PFSK-1 (cell line): ENCODE measurements at regions not wholly inside any gene's neighbourhood (a gene's known extent, or its start where the extent isn't known, plus 50 kb on each side); places are given as distances from the start of the nearest gene placed in this dataset.

Source experiments
- FOXP2 ChIP-seq: optimal IDR thresholded peaks from 2 replicates; pipeline ENCODE3; 2011; ENCODE audit warnings: borderline replicate concordance, control low read depth, inconsistent platforms; ENCODE audit not compliant: insufficient read depth; ENCODE audit errors: extremely low read length, extremely low read depth
- POLR2AphosphoS5 ChIP-seq: IDR thresholded peaks from 2 replicates; pipeline ENCODE4 v1.6.1; 2012; ENCODE audit warnings: low read depth, mild to moderate bottlenecking, control low read depth, low read length, moderate library complexity
- SIN3A ChIP-seq: IDR thresholded peaks from 2 replicates; pipeline ENCODE4 v1.6.1; 2012; ENCODE audit warnings: mild to moderate bottlenecking, low read length, moderate library complexity, borderline replicate concordance; ENCODE audit not compliant: insufficient read depth
- TAF1 ChIP-seq: IDR thresholded peaks from 2 replicates; pipeline ENCODE4 v1.6.1; 2012; ENCODE audit warnings: low read length, control low read depth, borderline replicate concordance; ENCODE audit not compliant: insufficient read depth
- TF ChIP-seq, protein P1 (sequence below), 2 experiments: IDR thresholded peaks; 2 replicates each; pipeline versions ENCODE4 v1.6.1 to v1.8.0; 2011 to 2012; ENCODE audit warnings: low read depth in 2 of 2, low read length in 2 of 2, control low read depth in 1 of 2, inconsistent platforms in 1 of 2, mild to moderate bottlenecking in 1 of 2, moderate library complexity in 1 of 2; ENCODE audit not compliant: insufficient read depth in 1 of 2

DNA sequence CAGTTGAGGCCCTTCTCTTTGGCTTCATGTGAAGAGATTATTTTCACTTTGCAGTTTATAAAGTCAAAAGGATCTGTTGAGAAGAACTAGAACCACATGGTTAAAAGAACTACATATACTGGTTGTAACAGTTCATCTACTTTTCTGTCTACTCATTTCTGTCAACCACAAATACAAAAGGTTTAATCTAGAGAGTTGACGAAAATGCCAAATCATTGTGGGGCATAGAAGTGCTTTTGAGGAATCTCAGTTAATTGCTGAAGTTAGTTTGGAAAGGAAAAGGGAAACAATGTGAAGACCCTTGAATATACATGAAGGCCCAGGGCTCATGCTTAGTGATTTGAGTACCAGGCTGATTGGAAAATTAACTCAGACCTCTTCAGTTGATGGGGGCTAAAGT lies 415.7 kb upstream of the ZP4 start:
- TF ChIP-seq TAF1, result no peak
- TF ChIP-seq FOXP2, result no peak
- TF ChIP-seq SIN3A, result no peak
- TF ChIP-seq, protein P1, sequence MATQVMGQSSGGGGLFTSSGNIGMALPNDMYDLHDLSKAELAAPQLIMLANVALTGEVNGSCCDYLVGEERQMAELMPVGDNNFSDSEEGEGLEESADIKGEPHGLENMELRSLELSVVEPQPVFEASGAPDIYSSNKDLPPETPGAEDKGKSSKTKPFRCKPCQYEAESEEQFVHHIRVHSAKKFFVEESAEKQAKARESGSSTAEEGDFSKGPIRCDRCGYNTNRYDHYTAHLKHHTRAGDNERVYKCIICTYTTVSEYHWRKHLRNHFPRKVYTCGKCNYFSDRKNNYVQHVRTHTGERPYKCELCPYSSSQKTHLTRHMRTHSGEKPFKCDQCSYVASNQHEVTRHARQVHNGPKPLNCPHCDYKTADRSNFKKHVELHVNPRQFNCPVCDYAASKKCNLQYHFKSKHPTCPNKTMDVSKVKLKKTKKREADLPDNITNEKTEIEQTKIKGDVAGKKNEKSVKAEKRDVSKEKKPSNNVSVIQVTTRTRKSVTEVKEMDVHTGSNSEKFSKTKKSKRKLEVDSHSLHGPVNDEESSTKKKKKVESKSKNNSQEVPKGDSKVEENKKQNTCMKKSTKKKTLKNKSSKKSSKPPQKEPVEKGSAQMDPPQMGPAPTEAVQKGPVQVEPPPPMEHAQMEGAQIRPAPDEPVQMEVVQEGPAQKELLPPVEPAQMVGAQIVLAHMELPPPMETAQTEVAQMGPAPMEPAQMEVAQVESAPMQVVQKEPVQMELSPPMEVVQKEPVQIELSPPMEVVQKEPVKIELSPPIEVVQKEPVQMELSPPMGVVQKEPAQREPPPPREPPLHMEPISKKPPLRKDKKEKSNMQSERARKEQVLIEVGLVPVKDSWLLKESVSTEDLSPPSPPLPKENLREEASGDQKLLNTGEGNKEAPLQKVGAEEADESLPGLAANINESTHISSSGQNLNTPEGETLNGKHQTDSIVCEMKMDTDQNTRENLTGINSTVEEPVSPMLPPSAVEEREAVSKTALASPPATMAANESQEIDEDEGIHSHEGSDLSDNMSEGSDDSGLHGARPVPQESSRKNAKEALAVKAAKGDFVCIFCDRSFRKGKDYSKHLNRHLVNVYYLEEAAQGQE (IDR thresholded peaks at IDR 0.05; ENCODE audit: insufficient read depth in 1 of 2, low read depth in 2 of 2, low read length in 2 of 2), result no peak
- TF ChIP-seq POLR2AphosphoS5, result no peak

GRCh38 chr1:238302646-238303045 lies 411.9 kb upstream of the ZP4 start:
- TF ChIP-seq SIN3A (no peak), POLR2AphosphoS5 (no peak)
- TF ChIP-seq, protein P1 (IDR thresholded peaks at IDR 0.05; ENCODE audit: insufficient read depth in 1 of 2, low read depth in 2 of 2, low read length in 2 of 2), result no peak

DNA sequence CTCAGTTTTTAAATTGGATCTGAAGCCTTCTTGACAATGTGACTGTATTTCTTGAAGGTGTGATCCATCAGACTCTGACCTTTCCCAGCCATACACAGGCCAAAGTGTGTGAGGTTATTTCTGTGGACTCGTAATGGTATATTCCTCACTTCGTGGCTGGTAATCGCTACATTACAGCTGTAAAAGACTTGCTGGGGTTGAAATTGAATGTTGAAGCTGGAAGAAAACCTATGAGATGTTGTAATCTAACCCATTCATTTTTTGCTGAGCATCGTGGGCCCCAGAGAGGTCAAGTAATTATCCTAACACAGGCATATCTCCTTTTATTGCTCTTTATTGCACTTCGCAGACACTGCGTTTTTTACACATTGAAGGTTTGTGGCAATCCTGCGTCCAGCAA lies 405.6 kb upstream of the ZP4 start:
- TF ChIP-seq TAF1 (no peak), SIN3A (no peak), POLR2AphosphoS5 (no peak), FOXP2 (no peak)
- TF ChIP-seq, protein P1 (IDR thresholded peaks at IDR 0.05; ENCODE audit: insufficient read depth in 1 of 2, low read depth in 2 of 2, low read length in 2 of 2), result no peak

GRCh38 chr1:238293075-238293474 lies 402.4 kb upstream of the ZP4 start:
- TF ChIP-seq TAF1 (no peak), POLR2AphosphoS5 (no peak), SIN3A (no peak), FOXP2 (no peak)
- TF ChIP-seq, protein P1 (IDR thresholded peaks at IDR 0.05; ENCODE audit: insufficient read depth in 1 of 2, low read depth in 2 of 2, low read length in 2 of 2), result no peak

GRCh38 chr1:238281418-238281817 lies 390.7 kb upstream of the ZP4 start:
- no peak for TF ChIP-seq POLR2AphosphoS5
- TF ChIP-seq, protein P1 (IDR thresholded peaks at IDR 0.05; ENCODE audit: insufficient read depth in 1 of 2, low read depth in 2 of 2, low read length in 2 of 2), result no peak
- TF ChIP-seq SIN3A, result no peak
- TF ChIP-seq TAF1, result no peak
